ENCODE measurements at regions not wholly inside any gene's neighbourhood (a gene's known extent, or its start where the extent isn't known, plus 50 kb on each side); places are given as distances from the start of the nearest gene placed in this dataset.

DNA sequence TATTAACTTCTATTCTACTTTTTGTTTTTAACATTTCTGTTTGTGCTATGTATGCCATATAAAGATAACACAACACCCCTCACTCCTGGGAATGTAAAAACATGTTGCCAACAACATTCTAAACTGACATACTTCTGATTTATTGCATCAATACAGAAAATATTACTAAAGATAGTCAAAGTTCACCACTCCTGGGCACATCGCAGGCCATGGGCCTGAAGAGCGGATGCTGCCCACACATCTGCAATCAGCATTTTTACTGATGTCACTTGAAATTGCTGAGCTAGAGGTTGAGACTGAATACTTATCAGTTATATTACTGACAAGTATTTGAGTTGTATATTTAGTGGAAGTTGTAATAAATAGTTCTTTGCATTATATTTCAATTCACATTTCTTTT is 711.9 kb upstream of the EPHA7 start:
- TF ChIP-seq, protein P1, sequence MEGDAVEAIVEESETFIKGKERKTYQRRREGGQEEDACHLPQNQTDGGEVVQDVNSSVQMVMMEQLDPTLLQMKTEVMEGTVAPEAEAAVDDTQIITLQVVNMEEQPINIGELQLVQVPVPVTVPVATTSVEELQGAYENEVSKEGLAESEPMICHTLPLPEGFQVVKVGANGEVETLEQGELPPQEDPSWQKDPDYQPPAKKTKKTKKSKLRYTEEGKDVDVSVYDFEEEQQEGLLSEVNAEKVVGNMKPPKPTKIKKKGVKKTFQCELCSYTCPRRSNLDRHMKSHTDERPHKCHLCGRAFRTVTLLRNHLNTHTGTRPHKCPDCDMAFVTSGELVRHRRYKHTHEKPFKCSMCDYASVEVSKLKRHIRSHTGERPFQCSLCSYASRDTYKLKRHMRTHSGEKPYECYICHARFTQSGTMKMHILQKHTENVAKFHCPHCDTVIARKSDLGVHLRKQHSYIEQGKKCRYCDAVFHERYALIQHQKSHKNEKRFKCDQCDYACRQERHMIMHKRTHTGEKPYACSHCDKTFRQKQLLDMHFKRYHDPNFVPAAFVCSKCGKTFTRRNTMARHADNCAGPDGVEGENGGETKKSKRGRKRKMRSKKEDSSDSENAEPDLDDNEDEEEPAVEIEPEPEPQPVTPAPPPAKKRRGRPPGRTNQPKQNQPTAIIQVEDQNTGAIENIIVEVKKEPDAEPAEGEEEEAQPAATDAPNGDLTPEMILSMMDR (IDR thresholded peaks at IDR 0.05) = no peak
- TF ChIP-seq POLR2A (IDR thresholded peaks at IDR 0.05) = no peak

All from heart left ventricle (tissue), 13 donors.